ENCODE measurements at regions not wholly inside any gene's neighbourhood (a gene's known extent, or its start where the extent isn't known, plus 50 kb on each side); places are given as distances from the start of the nearest gene placed in this dataset.
"Not testable (repeated sequence)": the region's sequence is repeated elsewhere in the genome, so short reads cannot be mapped to it uniquely, and the experiment has no call there.

DNA sequence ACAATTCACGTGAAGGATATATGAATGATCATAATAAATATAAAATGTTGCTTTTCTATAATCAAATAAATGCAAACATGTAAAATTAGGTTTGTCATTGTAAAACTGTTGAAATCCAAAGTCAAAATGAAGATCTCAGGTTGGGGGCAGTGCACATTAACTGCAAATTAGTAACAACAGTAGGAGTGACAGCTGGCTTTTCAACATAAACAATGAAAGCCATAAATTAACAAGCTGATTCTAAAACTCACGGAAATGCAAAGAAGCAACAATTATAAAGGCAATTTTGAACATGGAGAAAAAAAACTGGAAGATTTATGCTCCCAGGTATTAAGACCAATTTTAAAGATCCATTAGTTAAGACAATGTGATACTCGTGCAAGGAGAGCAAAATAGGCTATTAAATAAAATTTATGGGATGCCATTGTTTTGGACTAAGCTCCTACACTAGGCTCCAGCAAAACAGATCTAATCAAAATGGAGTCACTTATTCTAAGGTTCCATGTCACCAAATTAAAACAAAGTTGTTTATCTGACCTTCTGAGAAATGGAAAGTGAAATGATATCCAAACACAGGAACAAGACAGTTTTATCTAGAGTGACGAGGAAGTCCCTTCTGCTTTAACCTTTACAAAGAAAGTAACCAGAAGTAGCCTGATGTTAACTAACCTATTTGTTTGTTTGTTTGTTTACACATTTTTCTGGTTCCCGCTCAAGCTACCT lies 770.8 kb downstream of the EPHA7 start:
- no peaks in the 10 kb centered on the region for H3K36me3 ChIP-seq (ENCODE audit: control insufficient read depth in 2 of 2, insufficient read depth in 2 of 2, low read length in 2 of 2)
- no peaks in the 10 kb centered on the region for H3K9me3 ChIP-seq (ENCODE audit: control insufficient read depth in 2 of 2, low read length in 2 of 2)
- no peak overlapping the region for H3K4me3 ChIP-seq (ENCODE audit: low read length in 2 of 2)
- no peak overlapping the region for H3K9ac ChIP-seq (ENCODE audit: low read length in 2 of 2)
- no peaks in the 10 kb centered on the region for H3K4me1 ChIP-seq (ENCODE audit: control insufficient read depth, insufficient read depth, low read length)
- no peaks in the 10 kb centered on the region for H3K27me3 ChIP-seq (ENCODE audit: control insufficient read depth in 1 of 2, insufficient read depth in 2 of 2, low read length in 2 of 2)
- no peak overlapping the region for H3K27ac ChIP-seq (ENCODE audit: low read length)

DNA sequence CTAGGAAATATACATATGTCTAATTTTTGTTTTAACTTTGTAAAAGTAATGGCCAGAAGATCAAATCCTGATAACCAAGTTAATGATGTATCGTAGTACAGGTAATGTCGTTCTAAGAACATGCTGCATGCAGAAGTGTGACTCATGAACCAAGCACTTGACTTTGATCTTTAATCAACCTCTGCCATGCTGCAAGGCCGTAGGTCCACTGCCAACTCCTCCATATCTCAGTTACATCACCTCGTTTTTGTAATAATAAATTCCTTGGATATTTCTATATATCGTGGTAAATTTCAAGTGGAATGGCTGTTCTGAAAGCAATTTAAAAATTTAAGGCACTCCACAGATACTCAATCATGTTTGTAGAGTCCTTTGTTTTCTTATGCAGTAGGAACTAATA lies 771.7 kb downstream of the EPHA7 start:
- Histone ChIP-seq H3K9me3 (ENCODE audit: control insufficient read depth in 2 of 2, low read length in 2 of 2) (no peaks in the 10 kb centered on the region), H3K36me3 (ENCODE audit: control insufficient read depth in 2 of 2, insufficient read depth in 2 of 2, low read length in 2 of 2) (no peaks in the 10 kb centered on the region), H3K9ac (ENCODE audit: low read length in 2 of 2) (no peak overlapping the region), H3K27me3 (ENCODE audit: control insufficient read depth in 1 of 2, insufficient read depth in 2 of 2, low read length in 2 of 2) (no peaks in the 10 kb centered on the region), H3K27ac (ENCODE audit: low read length) (no peak overlapping the region), H3K4me1 (ENCODE audit: control insufficient read depth, insufficient read depth, low read length) (no peaks in the 10 kb centered on the region), H3K4me3 (ENCODE audit: low read length in 2 of 2) (no peak overlapping the region)

DNA sequence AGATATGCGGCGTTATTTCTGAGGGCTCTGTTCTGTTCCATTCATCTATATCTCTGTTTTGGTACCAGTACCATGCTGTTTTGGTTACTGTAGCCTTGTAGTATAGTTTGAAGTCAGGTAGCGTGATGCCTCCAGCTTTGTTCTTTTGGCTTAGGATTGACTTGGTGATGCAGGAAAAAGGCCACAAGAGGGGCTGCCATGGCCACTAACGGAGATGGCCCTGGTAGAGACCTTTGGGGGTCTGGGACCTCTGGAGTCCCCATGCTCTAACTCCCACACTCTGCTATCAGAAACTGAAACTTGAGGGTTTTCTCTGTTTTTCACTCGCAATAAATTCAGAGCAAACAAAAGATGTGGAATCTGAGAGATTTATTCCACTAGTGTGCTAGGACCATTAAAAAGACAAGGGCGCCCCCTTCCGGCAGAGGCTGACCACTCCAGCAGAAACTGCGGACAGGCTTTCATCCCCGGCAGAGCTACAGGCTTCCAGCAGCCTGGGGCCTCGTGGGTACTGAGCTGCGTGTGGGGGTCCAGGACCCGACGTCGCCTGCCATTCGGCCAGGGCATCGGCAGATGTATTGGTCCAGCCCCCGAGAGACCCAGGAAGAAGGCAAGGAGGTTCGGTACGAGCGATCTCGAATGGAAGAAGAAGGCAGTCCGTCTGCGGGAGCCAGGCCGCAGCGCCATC lies 775.1 kb downstream of the EPHA7 start:
- not testable (repeated sequence) for H3K9ac ChIP-seq (ENCODE audit: low read length in 2 of 2); H3K4me1 ChIP-seq (ENCODE audit: control insufficient read depth, insufficient read depth, low read length); H3K27me3 ChIP-seq (ENCODE audit: control insufficient read depth in 1 of 2, insufficient read depth in 2 of 2, low read length in 2 of 2); H3K36me3 ChIP-seq (ENCODE audit: control insufficient read depth in 2 of 2, insufficient read depth in 2 of 2, low read length in 2 of 2); H3K4me3 ChIP-seq (ENCODE audit: low read length in 2 of 2); H3K27ac ChIP-seq (ENCODE audit: low read length); H3K9me3 ChIP-seq (ENCODE audit: control insufficient read depth in 2 of 2, low read length in 2 of 2)

DNA sequence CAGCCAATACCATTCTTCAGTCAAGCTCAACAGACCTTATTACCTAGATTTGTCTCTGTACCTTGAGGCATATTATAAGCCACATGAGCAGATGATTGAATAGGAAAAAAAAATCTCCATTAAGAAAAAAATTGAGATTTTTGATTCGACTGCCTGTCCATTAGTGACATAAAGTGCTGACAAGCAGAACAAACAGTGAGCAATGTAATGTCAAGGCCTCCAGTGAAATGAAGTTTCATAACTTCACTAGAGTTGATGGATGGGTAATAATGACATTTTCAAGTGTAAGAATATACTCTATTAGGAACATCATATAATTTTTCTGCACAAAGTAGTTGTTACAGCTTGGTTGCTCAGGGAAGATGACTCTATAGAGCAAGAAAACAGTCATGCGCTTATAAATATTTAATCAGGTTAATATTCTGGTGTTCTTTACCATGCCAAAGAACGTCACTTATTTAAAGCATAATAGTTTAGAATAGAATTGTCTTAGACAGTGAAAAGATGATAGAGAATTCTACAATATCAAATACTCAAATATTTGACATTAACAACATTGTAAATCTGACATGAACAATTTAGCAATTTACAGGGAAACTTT lies 783.7 kb downstream of the EPHA7 start:
- Histone ChIP-seq H3K4me1 (ENCODE audit: control insufficient read depth, insufficient read depth, low read length) (no peaks in the 10 kb centered on the region), H3K9ac (ENCODE audit: low read length in 2 of 2) (no peak overlapping the region), H3K36me3 (ENCODE audit: control insufficient read depth in 2 of 2, insufficient read depth in 2 of 2, low read length in 2 of 2) (no peaks in the 10 kb centered on the region), H3K27me3 (ENCODE audit: control insufficient read depth in 1 of 2, insufficient read depth in 2 of 2, low read length in 2 of 2) (no peaks in the 10 kb centered on the region), H3K27ac (ENCODE audit: low read length) (no peak overlapping the region), H3K9me3 (ENCODE audit: control insufficient read depth in 2 of 2, low read length in 2 of 2) (no peaks in the 10 kb centered on the region), H3K4me3 (ENCODE audit: low read length in 2 of 2) (no peak overlapping the region)

DNA sequence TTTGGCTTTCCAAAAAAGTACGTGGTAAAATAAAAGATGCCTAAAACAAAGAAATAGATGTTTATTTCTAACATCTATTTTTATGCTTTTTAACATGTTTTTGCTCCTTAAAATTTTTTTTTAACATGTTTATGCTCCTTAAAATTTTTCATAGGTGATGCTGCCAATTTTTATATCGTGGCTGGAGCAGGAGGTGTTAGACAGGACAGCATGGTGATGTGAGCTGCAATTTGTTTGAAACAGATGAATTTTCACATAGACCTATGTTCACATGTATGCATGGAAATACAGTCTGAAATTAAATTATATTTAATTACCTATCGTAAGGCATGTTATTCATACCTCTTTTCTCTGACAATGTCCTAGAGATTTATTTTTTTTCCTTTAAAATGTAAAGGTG lies 784.8 kb downstream of the EPHA7 start:
- Histone ChIP-seq H3K27me3 (ENCODE audit: control insufficient read depth in 1 of 2, insufficient read depth in 2 of 2, low read length in 2 of 2) (no peaks in the 10 kb centered on the region), H3K4me3 (ENCODE audit: low read length in 2 of 2) (no peak overlapping the region), H3K9me3 (ENCODE audit: control insufficient read depth in 2 of 2, low read length in 2 of 2) (no peaks in the 10 kb centered on the region), H3K4me1 (ENCODE audit: control insufficient read depth, insufficient read depth, low read length) (no peaks in the 10 kb centered on the region), H3K9ac (ENCODE audit: low read length in 2 of 2) (no peak overlapping the region), H3K27ac (ENCODE audit: low read length) (no peak overlapping the region), H3K36me3 (ENCODE audit: control insufficient read depth in 2 of 2, insufficient read depth in 2 of 2, low read length in 2 of 2) (no peaks in the 10 kb centered on the region)

DNA sequence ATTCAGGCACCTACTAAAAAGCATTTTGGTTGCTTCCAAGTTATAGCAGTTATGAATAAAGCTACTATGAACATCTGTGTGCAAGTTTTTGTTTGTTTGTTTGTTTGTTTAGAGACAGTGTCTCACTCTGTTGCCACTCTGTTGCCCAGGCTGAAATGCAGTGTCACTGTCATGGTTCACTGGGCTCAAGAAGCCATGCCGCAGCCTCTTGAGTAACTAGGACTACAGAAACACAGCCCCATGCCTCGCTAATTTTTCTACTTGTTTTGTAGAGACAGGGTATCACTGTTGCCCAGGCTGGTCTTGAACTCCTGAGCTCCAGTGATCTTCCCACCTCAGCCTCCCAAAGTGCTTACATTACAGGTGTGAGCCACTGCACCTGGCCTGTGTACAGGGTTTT lies 795.9 kb downstream of the EPHA7 start:
- Histone ChIP-seq H3K4me3 (ENCODE audit: low read length in 2 of 2) (no peak overlapping the region), H3K9me3 (ENCODE audit: control insufficient read depth in 2 of 2, low read length in 2 of 2) (no peaks in the 10 kb centered on the region), H3K36me3 (ENCODE audit: control insufficient read depth in 2 of 2, insufficient read depth in 2 of 2, low read length in 2 of 2) (no peaks in the 10 kb centered on the region)

DNA sequence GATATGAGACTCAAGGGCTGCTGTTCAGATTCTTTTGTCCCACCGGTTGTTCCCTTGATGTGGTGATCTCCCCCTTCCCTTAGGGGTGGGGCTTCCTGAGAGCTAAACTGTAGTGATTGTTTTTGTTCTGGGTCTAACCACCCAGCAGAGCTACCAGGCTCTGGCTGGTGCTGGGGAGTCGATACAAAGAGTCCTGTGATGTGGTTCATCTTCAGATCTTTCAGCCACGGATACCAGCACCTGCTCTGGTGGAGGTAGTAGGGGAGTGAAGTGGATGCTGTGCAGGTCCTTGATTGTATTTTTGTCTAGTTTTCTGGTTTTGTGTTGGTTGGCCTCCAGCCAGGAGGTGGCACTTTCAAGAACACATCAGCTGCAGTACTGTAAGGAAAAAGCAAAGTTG lies 801.6 kb downstream of the EPHA7 start:
- Histone ChIP-seq H3K36me3 (ENCODE audit: control insufficient read depth in 2 of 2, insufficient read depth in 2 of 2, low read length in 2 of 2) (no peaks in the 10 kb centered on the region), H3K9ac (ENCODE audit: low read length in 2 of 2) (no peak overlapping the region)

More for the DNA sequence above, 795.9 kb downstream of the EPHA7 start:
- H3K27ac ChIP-seq (ENCODE audit: low read length), result no peak overlapping the region
- H3K9ac ChIP-seq (ENCODE audit: low read length in 2 of 2), result no peak overlapping the region
- no peaks in the 10 kb centered on the region for H3K4me1 ChIP-seq (ENCODE audit: control insufficient read depth, insufficient read depth, low read length)
- H3K27me3 ChIP-seq (ENCODE audit: control insufficient read depth in 1 of 2, insufficient read depth in 2 of 2, low read length in 2 of 2), result no peaks in the 10 kb centered on the region

DNA sequence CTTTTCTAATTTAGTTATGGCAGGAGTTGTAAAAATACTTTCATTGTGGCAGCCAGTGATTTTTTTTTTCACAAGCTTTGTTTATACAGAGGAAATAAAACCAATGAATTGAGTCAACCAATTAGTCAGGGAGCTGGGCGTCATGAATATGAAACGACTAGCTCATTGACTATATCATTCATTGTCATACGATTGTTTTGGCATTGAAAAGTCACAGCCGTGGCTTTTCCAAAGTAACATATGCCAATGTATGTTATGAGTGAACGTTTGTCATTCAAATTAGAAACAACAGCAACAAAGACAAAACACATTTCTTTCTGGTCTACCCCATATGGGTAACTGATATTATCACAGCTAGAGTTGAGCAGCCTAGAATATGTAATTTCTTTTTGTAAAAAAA lies 810.6 kb downstream of the EPHA7 start:
- Histone ChIP-seq H3K27ac (ENCODE audit: low read length) (no peak overlapping the region), H3K27me3 (ENCODE audit: control insufficient read depth in 1 of 2, insufficient read depth in 2 of 2, low read length in 2 of 2) (no peaks in the 10 kb centered on the region), H3K9me3 (ENCODE audit: control insufficient read depth in 2 of 2, low read length in 2 of 2) (no peaks in the 10 kb centered on the region), H3K36me3 (ENCODE audit: control insufficient read depth in 2 of 2, insufficient read depth in 2 of 2, low read length in 2 of 2) (no peaks in the 10 kb centered on the region), H3K9ac (ENCODE audit: low read length in 2 of 2) (no peak overlapping the region), H3K4me3 (ENCODE audit: low read length in 2 of 2) (no peak overlapping the region), H3K4me1 (ENCODE audit: control insufficient read depth, insufficient read depth, low read length) (no peaks in the 10 kb centered on the region)

More for the DNA sequence above, 801.6 kb downstream of the EPHA7 start:
- Histone ChIP-seq H3K9me3 (ENCODE audit: control insufficient read depth in 2 of 2, low read length in 2 of 2) (peaks cover 0 to 3% of the 10 kb centered on the region in 2 donors), H3K4me3 (ENCODE audit: low read length in 2 of 2) (no peak overlapping the region), H3K27ac (ENCODE audit: low read length) (no peak overlapping the region), H3K27me3 (ENCODE audit: control insufficient read depth in 1 of 2, insufficient read depth in 2 of 2, low read length in 2 of 2) (no peaks in the 10 kb centered on the region), H3K4me1 (ENCODE audit: control insufficient read depth, insufficient read depth, low read length) (no peaks in the 10 kb centered on the region)

DNA sequence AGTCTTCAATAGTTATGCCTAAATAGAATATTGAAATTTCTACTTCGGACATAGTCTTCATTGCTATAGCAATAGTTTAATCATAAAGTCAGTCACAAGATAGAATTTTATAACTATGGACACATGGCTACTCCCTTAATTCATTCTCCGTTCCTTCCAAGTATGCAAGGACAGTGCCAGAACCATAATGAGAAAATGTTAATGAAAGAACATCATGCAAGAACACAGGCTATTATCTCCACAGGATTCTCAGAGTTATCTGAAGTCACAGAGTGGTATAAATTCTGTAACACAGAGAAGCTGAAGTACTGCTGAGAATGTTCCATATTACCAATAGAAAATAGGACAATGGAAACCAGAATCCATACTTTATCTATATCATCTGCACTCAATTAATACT lies 826.2 kb downstream of the EPHA7 start:
- H3K4me3 ChIP-seq (ENCODE audit: low read length in 2 of 2), result no peak overlapping the region
- H3K36me3 ChIP-seq (ENCODE audit: control insufficient read depth in 2 of 2, insufficient read depth in 2 of 2, low read length in 2 of 2), result no peaks in the 10 kb centered on the region
- H3K27ac ChIP-seq (ENCODE audit: low read length), result no peak overlapping the region
- no peaks in the 10 kb centered on the region for H3K4me1 ChIP-seq (ENCODE audit: control insufficient read depth, insufficient read depth, low read length)
- H3K9ac ChIP-seq (ENCODE audit: low read length in 2 of 2), result no peak overlapping the region
- no peaks in the 10 kb centered on the region for H3K27me3 ChIP-seq (ENCODE audit: control insufficient read depth in 1 of 2, insufficient read depth in 2 of 2, low read length in 2 of 2)
- H3K9me3 ChIP-seq (ENCODE audit: control insufficient read depth in 2 of 2, low read length in 2 of 2), result no peaks in the 10 kb centered on the region

DNA sequence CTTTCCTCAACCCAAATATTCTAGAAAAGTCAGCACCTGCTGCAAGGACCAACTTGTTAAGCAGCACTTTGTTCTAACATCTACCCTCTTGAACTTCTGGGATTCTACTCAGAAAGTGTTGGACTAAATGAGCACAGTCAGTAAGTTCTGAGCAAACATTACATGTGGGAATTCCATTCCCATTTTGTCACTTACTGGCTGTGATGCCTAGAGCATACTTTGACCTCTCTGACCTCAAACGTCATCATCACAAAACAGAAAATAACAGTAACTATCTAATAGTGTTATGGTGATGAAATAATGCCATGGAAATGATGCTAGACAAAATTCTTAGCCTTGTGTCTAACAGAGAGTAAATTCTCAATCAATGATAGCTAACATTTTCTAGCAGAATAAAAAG lies 829.4 kb downstream of the EPHA7 start:
- Histone ChIP-seq H3K27ac (ENCODE audit: low read length) (no peak overlapping the region), H3K4me3 (ENCODE audit: low read length in 2 of 2) (no peak overlapping the region), H3K27me3 (ENCODE audit: control insufficient read depth in 1 of 2, insufficient read depth in 2 of 2, low read length in 2 of 2) (no peaks in the 10 kb centered on the region), H3K9ac (ENCODE audit: low read length in 2 of 2) (no peak overlapping the region), H3K9me3 (ENCODE audit: control insufficient read depth in 2 of 2, low read length in 2 of 2) (no peaks in the 10 kb centered on the region), H3K4me1 (ENCODE audit: control insufficient read depth, insufficient read depth, low read length) (no peaks in the 10 kb centered on the region), H3K36me3 (ENCODE audit: control insufficient read depth in 2 of 2, insufficient read depth in 2 of 2, low read length in 2 of 2) (no peaks in the 10 kb centered on the region)

DNA sequence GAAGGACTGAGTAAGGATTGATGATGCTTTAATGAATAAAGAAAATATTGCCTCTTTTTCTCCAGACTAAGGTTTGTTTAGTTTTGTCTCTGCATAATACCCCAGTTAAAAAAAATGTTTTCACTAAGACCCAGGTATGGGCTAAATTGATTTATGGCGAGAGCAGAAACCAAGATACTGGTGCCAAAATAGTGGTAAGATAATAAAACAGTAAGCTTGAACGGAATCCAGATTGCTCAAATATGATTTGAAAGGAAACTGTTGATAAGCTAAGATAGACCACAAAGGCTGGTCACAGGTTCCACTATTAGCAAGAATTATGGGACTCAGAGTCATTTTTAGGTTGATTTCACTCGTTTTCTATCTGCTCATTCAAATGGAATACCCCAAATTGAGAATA lies 831.2 kb downstream of the EPHA7 start:
- H3K4me3 ChIP-seq (ENCODE audit: low read length in 2 of 2), result no peak overlapping the region
- no peaks in the 10 kb centered on the region for H3K9me3 ChIP-seq (ENCODE audit: control insufficient read depth in 2 of 2, low read length in 2 of 2)
- no peaks in the 10 kb centered on the region for H3K4me1 ChIP-seq (ENCODE audit: control insufficient read depth, insufficient read depth, low read length)
- no peaks in the 10 kb centered on the region for H3K27me3 ChIP-seq (ENCODE audit: control insufficient read depth in 1 of 2, insufficient read depth in 2 of 2, low read length in 2 of 2)
- no peak overlapping the region for H3K27ac ChIP-seq (ENCODE audit: low read length)
- no peak overlapping the region for H3K9ac ChIP-seq (ENCODE audit: low read length in 2 of 2)
- H3K36me3 ChIP-seq (ENCODE audit: control insufficient read depth in 2 of 2, insufficient read depth in 2 of 2, low read length in 2 of 2), result no peaks in the 10 kb centered on the region

Data from stomach smooth muscle (tissue), 2 donors.